Subcutaneous abdominal adipose tissue (tissue), 5 donors: ENCODE measurements at regions not wholly inside any gene's neighbourhood (a gene's known extent, or its start where the extent isn't known, plus 50 kb on each side); places are given as distances from the start of the nearest gene placed in this dataset.

Source experiments
- H3K27ac ChIP-seq: one replicate; pipeline ENCODE4 v1.7.0; 2013; ENCODE audit warnings: low read depth, mild to moderate bottlenecking, inconsistent platforms, low read length, moderate library complexity
- H3K27me3 ChIP-seq, 5 donors: one replicate each; pipeline ENCODE4 v1.7.0; 2013; ENCODE audit warnings: low read length in 5 of 5, inconsistent platforms in 1 of 5; ENCODE audit not compliant: control insufficient read depth in 5 of 5, insufficient read depth in 4 of 5
- H3K36me3 ChIP-seq, 5 donors: one replicate each; pipeline ENCODE4 v1.7.0; 2013; ENCODE audit warnings: low read length in 5 of 5; ENCODE audit not compliant: control insufficient read depth in 5 of 5, insufficient read depth in 5 of 5
- H3K4me1 ChIP-seq, 5 donors: one replicate each; pipeline ENCODE4 v1.7.0; 2013; ENCODE audit warnings: low read length in 5 of 5, mild to moderate bottlenecking in 3 of 5, moderate library complexity in 1 of 5; ENCODE audit not compliant: control insufficient read depth in 5 of 5, insufficient read depth in 5 of 5
- H3K4me3 ChIP-seq, 5 donors: one replicate each; pipeline ENCODE4 v1.7.0; 2013; ENCODE audit warnings: low read length in 5 of 5, low read depth in 1 of 5
- H3K9ac ChIP-seq, 5 donors: one replicate each; pipeline ENCODE4 v1.7.0; 2013; ENCODE audit warnings: low read length in 5 of 5, mild to moderate bottlenecking in 4 of 5, moderate library complexity in 3 of 5
- H3K9me3 ChIP-seq, 5 donors: one replicate each; pipeline ENCODE4 v1.7.0; 2013; ENCODE audit warnings: low read length in 5 of 5; ENCODE audit not compliant: control insufficient read depth in 5 of 5
- donor health status: healthy.
- donor health status: healthy.
- donor health status: healthy.
- donor health status: healthy.
- donor health status: healthy.

DNA sequence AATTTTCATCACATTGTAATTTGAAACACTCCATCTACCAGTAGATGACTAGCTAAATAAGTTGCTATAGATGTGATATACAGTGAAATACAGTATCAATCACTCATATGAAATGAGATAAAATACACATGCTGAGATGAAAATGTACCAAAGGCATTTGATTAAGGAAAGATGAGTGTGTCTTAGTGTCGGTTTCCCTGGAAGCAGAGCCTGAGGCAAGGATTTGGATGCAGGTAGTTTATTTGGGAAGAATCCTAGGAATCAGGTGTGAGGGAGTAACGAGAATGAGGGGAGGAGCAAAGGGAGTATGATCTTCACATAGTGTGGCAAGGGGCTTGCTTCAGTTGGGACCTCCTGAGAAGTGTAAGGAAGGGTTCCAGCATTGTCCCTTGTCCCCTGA is 188.2 kb upstream of the CTBP2 start:
- H3K9me3 ChIP-seq: no peaks in the 10 kb centered on the region
- no peak overlapping the region for H3K4me3 ChIP-seq
- no peak overlapping the region for H3K9ac ChIP-seq
- peaks cover 0 to 5% (median 0%) of the 10 kb centered on the region in 5 donors for H3K4me1 ChIP-seq
- H3K36me3 ChIP-seq: no peaks in the 10 kb centered on the region
- peaks cover 0 to 3% (median 0%) of the 10 kb centered on the region in 5 donors for H3K27me3 ChIP-seq
- H3K27ac ChIP-seq: no peak overlapping the region

DNA sequence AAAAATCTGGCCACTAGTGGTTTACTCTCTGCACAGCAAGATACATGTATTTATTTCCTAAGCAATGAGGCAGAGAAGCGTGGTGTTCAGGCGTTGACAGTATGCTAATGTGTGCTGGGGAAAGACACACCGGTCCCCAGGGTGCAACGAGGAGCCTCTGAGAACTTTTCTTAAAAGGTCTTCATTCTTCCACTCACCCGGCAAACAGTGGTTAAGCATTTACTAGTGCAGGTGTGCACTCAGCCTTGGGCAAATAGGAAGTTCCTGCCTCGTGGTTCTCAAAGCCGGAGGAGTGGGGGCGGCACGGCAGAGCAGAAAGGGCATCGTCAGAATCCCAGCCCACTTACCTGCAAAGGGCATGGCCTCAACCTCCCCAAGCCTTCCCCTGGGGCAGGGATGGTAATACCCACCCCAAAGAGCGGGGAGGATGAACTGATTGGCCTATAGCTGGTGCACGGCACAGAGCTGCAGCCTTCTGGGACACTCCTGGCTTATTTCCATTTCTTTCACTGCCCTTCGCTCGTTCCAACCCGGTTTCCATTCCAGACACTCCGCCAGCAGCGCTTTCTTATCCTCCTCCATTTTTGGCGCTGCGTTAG is 184.3 kb upstream of the CTBP2 start:
- H3K9me3 ChIP-seq: peaks cover 0 to 5% (median 2%) of the 10 kb centered on the region in 5 donors
- no peaks in the 10 kb centered on the region for H3K36me3 ChIP-seq
- H3K4me1 ChIP-seq: peaks cover 0 to 5% (median 0%) of the 10 kb centered on the region in 5 donors
- no peak overlapping the region for H3K27ac ChIP-seq
- H3K9ac ChIP-seq: no peak overlapping the region
- H3K4me3 ChIP-seq: peak overlapping the region in 1 of 5 donors; percentile 8
- peaks cover 0 to 3% (median 0%) of the 10 kb centered on the region in 5 donors for H3K27me3 ChIP-seq

DNA sequence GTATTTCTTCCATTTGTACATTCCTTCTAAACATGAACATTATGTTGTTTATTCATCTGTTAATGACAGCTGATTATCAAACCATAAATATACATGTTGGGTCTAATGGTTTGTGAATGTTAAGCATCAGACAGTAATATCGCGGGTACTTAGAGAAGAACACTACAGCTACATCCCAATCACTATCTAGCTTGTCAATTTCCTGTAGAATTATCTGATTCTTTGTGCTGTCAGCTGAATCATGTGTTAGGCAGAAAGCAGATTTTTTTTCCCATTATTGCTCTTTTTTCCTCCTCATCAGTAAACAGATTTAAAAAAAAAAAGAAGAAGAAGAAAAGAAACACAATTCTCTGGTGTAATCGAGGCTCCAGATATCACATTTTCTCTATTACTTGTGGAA is 183.6 kb upstream of the CTBP2 start:
- peaks cover 0 to 5% (median 0%) of the 10 kb centered on the region in 5 donors for H3K4me1 ChIP-seq
- no peaks in the 10 kb centered on the region for H3K36me3 ChIP-seq
- peaks cover 0 to 5% (median 2%) of the 10 kb centered on the region in 5 donors for H3K9me3 ChIP-seq
- peaks cover 0 to 3% (median 0%) of the 10 kb centered on the region in 5 donors for H3K27me3 ChIP-seq
- H3K9ac ChIP-seq: no peak overlapping the region
- no peak overlapping the region for H3K27ac ChIP-seq
- no peak overlapping the region for H3K4me3 ChIP-seq

DNA sequence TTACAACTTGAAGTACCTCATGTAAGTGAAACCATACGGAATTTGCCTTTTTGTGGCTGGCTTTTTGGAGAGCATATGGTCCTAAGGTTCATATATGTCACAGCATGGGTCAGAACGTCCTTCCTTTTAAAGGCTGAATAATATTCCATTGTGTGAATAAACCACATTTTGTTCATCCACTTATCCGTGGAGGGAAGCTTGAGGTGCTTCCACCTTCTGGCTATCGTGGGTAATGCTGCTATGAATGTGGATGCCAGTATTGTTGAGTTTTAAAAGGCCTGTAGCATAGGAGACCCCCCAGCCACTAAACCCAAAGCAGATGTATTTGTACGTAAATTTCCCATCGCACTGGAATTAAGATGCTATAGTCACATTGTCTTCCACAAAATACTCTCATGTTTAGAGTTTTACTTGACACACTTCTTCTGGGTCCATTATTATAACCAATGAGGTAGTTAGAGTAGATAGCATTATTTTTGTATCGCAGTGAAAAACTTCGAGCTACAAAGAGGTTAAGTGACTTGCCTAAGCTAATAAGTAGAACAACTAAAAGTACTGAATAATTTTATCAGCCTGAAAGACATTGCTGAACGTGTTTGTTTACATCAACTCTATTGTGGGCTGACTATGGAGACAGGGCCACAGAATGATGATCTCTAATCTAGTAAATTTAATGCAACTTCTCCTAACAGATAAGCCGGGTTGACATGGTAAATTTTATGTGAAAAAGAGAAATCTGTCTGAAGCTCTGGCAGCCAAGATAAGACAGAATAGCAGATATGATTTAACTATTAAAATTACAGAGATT is 183.0 kb upstream of the CTBP2 start:
- H3K27ac ChIP-seq: no peak overlapping the region
- no peak overlapping the region for H3K4me3 ChIP-seq
- H3K9me3 ChIP-seq: peaks cover 0 to 5% (median 2%) of the 10 kb centered on the region in 5 donors
- H3K9ac ChIP-seq: no peak overlapping the region
- peaks cover 0 to 5% (median 0%) of the 10 kb centered on the region in 5 donors for H3K4me1 ChIP-seq
- H3K27me3 ChIP-seq: no peaks in the 10 kb centered on the region
- H3K36me3 ChIP-seq: no peaks in the 10 kb centered on the region

DNA sequence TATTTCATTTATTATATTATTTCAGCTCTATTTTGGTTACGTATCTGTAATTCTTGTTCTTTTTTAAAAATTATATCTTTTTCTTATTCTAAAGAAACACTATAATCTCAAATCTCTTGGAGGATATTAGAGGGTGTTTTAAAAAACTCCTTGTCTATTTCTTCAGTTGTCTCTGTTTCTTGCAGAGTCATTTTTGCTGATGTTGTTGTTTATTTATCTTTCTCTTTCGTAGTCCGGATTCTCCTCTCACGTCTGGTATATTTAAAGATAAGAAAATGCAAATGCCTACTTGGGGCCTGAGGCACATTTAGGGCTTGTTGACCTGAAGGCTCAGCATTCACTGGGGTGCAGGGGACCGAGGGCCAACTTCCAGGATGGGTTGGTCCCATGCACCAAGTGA is 181.2 kb upstream of the CTBP2 start:
- peaks cover 0 to 5% (median 0%) of the 10 kb centered on the region in 5 donors for H3K4me1 ChIP-seq
- H3K36me3 ChIP-seq: no peaks in the 10 kb centered on the region
- H3K27me3 ChIP-seq: no peaks in the 10 kb centered on the region
- no peak overlapping the region for H3K9ac ChIP-seq
- no peak overlapping the region for H3K27ac ChIP-seq
- H3K9me3 ChIP-seq: peaks cover 0 to 5% (median 2%) of the 10 kb centered on the region in 5 donors
- H3K4me3 ChIP-seq: no peak overlapping the region

DNA sequence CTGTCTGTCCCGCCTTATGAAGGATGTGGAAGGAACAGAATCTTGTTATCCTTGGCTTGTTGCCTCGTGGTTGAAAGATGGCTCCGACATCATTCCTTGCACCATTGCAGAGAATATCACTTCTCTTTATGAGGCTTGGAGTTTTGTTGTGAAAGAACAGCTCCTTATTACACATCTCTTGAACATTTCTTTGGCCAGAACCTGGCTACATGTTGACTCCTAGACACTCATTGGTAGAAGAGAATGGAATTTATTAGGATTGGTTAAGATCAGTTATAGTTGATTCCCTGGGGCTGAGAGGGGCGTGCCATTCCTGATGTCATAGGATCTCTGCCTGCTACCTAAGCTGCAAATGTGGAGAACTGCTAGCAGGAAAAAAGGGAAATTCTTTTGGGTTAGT is 180.5 kb upstream of the CTBP2 start:
- H3K4me3 ChIP-seq: no peak overlapping the region
- no peaks in the 10 kb centered on the region for H3K36me3 ChIP-seq
- H3K27me3 ChIP-seq: no peaks in the 10 kb centered on the region
- no peak overlapping the region for H3K27ac ChIP-seq
- H3K9me3 ChIP-seq: peaks cover 0 to 5% (median 2%) of the 10 kb centered on the region in 5 donors
- H3K4me1 ChIP-seq: peaks cover 0 to 5% (median 0%) of the 10 kb centered on the region in 5 donors
- H3K9ac ChIP-seq: no peak overlapping the region

DNA sequence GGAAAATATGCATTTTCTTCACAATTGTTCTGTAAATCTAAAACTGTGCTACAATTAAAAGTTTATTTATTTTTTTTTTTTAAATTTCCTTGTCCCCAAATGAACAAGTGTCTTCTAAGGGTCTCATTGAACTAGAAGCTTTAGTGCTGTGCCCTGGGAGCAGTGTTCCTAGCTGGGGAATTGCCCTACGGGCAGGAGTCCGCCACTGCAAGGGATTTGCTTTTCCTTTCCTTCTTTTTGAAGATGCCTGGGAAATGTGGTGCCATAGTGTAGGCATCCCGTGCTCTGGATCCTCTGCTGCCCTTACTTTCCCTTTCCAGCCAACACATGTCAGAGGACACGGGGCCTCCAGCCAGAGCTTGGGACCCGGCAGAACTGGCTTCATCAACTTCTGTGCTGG is 177.1 kb upstream of the CTBP2 start:
- Histone ChIP-seq H3K9ac (no peak overlapping the region), H3K4me1 (no peaks in the 10 kb centered on the region), H3K9me3 (peaks cover 0 to 5% (median 2%) of the 10 kb centered on the region in 5 donors), H3K4me3 (no peak overlapping the region), H3K27me3 (no peaks in the 10 kb centered on the region), H3K27ac (no peak overlapping the region), H3K36me3 (no peaks in the 10 kb centered on the region)

DNA sequence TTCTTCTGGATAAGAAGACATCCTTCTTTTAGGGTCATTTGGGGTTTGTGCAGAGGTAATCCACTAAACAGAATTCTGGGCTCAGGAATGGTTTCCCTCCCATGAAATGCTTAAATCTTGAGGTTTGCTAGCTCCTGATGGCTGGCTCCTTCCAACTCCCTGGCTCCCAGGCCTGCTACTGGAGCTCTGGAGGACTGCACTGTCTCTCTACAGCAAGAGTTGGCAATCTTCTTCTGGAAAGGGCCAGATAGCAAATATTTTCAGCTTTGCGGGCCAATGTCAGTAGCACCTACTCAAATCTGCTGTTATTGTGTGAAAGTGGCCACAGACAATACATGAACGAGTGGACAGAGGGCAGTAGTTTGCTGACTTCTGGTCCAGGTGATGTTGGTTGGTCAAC is 174.2 kb upstream of the CTBP2 start:
- H3K4me1 ChIP-seq: no peaks in the 10 kb centered on the region
- H3K9me3 ChIP-seq: no peaks in the 10 kb centered on the region
- no peak overlapping the region for H3K27ac ChIP-seq
- no peaks in the 10 kb centered on the region for H3K36me3 ChIP-seq
- H3K4me3 ChIP-seq: no peak overlapping the region
- H3K9ac ChIP-seq: no peak overlapping the region
- H3K27me3 ChIP-seq: no peaks in the 10 kb centered on the region

DNA sequence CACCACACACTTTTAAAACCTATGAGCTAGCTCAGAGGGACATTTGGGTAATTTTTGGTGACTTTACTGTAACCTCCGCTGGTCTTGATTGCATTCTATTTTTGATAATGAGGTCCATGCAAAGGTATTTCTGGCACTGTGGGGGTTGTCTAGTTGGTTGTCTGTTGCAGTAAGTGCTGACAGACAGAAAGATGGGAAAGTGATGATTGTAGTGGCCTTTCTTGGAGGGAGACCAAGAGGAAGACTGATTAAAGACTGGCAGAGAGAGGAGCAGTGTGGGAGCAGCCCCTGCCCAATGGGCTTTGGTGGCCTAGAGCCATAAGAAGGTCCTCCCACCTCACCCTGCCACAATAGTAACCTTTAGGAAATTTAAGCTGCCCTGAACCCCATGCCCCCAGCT is 173.4 kb upstream of the CTBP2 start:
- no peak overlapping the region for H3K4me3 ChIP-seq
- no peaks in the 10 kb centered on the region for H3K9me3 ChIP-seq
- H3K27me3 ChIP-seq: no peaks in the 10 kb centered on the region
- H3K4me1 ChIP-seq: no peaks in the 10 kb centered on the region
- no peaks in the 10 kb centered on the region for H3K36me3 ChIP-seq
- H3K9ac ChIP-seq: no peak overlapping the region
- no peak overlapping the region for H3K27ac ChIP-seq

DNA sequence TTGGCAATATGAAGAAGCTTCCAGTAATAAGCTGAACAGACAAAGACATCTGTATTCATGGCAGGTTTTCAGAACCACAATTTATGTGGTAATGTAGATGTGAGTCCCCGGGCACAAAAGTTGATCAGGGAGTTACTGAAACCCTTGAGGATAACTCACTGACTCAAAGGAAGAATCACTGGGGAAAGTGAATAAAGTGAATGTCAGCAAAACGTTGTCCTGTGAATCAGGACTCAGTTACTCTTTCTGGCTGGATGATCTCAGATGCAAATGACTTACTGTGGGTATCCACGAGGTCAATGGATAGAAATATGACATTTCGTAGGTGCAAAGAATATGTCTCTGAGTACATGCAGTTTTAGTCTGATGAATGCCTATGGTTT is 172.8 kb upstream of the CTBP2 start:
- Histone ChIP-seq H3K4me3 (no peak overlapping the region), H3K4me1 (no peaks in the 10 kb centered on the region), H3K9me3 (no peaks in the 10 kb centered on the region), H3K9ac (no peak overlapping the region), H3K27ac (no peak overlapping the region), H3K27me3 (no peaks in the 10 kb centered on the region), H3K36me3 (no peaks in the 10 kb centered on the region)
